ENCODE measurements at regions not wholly inside any gene's neighbourhood (a gene's known extent, or its start where the extent isn't known, plus 50 kb on each side); places are given as distances from the start of the nearest gene placed in this dataset.

DNA sequence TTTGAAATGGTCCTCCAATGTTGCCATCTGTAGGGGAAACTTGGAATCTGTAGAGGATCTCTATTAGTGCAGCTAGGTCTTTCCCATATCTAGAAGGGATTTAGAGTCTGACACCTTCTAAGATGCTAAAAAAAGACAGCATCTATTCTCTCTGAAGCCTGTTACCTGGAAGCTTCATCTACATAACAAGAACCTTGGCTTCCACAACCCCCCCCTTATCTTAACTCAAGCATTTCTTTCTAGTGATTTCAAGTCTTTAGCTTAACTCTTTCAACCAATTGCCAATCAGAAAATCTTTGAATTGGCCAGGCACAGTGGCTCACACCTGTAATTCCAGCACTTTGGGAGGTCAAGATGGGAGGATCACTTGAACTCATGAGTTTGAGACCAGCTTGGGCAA lies 543.3 kb downstream of the TRHDE start:
- TF ChIP-seq, protein P1, sequence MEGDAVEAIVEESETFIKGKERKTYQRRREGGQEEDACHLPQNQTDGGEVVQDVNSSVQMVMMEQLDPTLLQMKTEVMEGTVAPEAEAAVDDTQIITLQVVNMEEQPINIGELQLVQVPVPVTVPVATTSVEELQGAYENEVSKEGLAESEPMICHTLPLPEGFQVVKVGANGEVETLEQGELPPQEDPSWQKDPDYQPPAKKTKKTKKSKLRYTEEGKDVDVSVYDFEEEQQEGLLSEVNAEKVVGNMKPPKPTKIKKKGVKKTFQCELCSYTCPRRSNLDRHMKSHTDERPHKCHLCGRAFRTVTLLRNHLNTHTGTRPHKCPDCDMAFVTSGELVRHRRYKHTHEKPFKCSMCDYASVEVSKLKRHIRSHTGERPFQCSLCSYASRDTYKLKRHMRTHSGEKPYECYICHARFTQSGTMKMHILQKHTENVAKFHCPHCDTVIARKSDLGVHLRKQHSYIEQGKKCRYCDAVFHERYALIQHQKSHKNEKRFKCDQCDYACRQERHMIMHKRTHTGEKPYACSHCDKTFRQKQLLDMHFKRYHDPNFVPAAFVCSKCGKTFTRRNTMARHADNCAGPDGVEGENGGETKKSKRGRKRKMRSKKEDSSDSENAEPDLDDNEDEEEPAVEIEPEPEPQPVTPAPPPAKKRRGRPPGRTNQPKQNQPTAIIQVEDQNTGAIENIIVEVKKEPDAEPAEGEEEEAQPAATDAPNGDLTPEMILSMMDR (IDR thresholded peaks at IDR 0.05), result no peak
- TF ChIP-seq POLR2A (IDR thresholded peaks at IDR 0.05), result no peak
